ENCODE measurements at regions not wholly inside any gene's neighbourhood (a gene's known extent, or its start where the extent isn't known, plus 50 kb on each side); places are given as distances from the start of the nearest gene placed in this dataset.

DNA sequence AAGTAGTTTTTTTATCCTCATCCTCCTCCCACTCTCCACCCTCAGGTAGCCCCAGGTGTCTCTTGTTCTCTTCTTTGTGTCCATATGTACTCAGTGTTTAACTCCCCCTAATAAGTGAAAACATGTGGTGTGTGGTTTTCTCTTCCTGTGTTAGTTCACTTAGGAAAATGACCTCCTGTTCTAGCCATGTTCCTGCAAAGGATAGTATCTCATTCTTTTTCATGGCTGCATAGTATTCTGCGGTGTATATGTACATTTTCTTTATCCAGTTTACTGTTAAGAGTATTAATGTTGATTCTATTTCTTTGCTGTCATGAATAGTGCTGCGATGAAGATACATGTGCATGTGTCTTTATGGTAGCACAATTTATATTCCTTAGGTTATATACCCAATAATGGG lies 68.4 kb upstream of the RANBP3L start:
- TF ChIP-seq, protein P1, sequence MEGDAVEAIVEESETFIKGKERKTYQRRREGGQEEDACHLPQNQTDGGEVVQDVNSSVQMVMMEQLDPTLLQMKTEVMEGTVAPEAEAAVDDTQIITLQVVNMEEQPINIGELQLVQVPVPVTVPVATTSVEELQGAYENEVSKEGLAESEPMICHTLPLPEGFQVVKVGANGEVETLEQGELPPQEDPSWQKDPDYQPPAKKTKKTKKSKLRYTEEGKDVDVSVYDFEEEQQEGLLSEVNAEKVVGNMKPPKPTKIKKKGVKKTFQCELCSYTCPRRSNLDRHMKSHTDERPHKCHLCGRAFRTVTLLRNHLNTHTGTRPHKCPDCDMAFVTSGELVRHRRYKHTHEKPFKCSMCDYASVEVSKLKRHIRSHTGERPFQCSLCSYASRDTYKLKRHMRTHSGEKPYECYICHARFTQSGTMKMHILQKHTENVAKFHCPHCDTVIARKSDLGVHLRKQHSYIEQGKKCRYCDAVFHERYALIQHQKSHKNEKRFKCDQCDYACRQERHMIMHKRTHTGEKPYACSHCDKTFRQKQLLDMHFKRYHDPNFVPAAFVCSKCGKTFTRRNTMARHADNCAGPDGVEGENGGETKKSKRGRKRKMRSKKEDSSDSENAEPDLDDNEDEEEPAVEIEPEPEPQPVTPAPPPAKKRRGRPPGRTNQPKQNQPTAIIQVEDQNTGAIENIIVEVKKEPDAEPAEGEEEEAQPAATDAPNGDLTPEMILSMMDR (IDR thresholded peaks at IDR 0.05; ENCODE audit: insufficient read depth, low read length), result no peak
- TF ChIP-seq SPI1 (IDR thresholded peaks at IDR 0.05; ENCODE audit: borderline replicate concordance, low read depth) (no peak), GABPA (IDR thresholded peaks at IDR 0.05; ENCODE audit: low read depth) (no peak), POLR2AphosphoS5 (IDR thresholded peaks at IDR 0.05; ENCODE audit: low read depth) (no peak)

All from HL-60 (cell line).